HG03159 (cell line): ENCODE measurements at regions not wholly inside any gene's neighbourhood (a gene's known extent, or its start where the extent isn't known, plus 50 kb on each side); places are given as distances from the start of the nearest gene placed in this dataset.

Experiments used
- ATAC-seq: cut with Tn5 transposase; IDR thresholded peaks from one replicate; pipeline ENCODE4 v1.9.1; 2021; ENCODE audit warnings: mild to moderate bottlenecking, moderate library complexity; ENCODE audit not compliant: unreplicated experiment

DNA sequence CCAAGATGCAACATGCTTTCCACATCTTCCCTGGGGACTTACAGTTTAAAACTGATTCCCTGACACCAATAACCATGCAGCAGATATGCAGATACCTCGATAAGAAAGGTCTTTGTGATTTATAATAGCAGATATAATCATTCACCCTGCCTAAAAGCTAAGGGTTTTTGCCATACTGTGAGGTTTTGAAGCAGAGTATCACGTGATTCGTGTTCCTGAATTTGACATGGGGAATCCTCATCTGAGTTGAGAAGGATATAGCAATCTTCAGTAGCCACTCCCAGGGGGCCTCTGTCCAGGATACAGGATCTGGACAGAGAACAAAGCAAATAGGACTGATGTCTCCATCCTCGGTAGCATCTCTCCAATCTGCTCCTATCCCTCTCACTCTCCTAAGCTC lies 79.1 kb upstream of the SDK2 start:
- ATAC-seq = no peak

DNA sequence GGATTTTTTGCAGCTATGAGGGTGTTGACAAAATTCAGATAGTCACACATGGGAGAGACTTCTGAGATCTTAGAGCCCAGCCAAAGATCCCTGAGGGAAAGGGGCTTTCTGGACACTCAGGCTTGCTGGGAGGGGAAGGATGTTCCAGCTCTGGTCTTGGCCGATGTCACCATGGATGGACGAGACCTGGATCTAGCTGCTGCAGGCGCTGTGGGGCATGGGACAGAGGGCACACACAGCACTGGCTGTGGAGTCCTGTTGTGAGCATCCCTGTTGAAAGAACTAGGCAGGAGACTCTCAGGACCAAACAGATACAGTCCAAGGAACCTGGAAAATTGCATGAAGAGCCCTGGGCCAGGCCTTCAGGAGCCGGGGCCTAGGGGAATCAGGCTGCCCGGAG lies 80.1 kb upstream of the SDK2 start:
- no peak for ATAC-seq

DNA sequence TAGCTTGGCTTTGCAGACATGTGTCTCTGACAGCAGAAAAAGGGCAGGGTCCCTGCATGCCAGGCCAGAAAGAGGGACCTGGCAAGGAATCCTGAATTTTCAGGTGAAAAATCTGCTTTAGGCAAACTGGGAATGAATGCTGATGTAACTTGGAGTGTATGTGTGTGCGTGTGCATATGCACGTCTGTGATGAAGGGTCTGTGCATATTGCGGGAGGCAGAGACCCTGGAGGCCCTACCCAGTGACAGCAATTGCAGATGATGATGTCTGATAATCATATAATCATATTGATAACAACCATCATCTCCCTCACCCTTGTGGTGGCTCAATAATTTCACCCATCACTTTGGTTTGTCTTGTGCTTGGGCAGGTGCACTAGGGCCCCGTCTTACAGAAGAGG lies 80.7 kb upstream of the SDK2 start:
- ATAC-seq = no peak

DNA sequence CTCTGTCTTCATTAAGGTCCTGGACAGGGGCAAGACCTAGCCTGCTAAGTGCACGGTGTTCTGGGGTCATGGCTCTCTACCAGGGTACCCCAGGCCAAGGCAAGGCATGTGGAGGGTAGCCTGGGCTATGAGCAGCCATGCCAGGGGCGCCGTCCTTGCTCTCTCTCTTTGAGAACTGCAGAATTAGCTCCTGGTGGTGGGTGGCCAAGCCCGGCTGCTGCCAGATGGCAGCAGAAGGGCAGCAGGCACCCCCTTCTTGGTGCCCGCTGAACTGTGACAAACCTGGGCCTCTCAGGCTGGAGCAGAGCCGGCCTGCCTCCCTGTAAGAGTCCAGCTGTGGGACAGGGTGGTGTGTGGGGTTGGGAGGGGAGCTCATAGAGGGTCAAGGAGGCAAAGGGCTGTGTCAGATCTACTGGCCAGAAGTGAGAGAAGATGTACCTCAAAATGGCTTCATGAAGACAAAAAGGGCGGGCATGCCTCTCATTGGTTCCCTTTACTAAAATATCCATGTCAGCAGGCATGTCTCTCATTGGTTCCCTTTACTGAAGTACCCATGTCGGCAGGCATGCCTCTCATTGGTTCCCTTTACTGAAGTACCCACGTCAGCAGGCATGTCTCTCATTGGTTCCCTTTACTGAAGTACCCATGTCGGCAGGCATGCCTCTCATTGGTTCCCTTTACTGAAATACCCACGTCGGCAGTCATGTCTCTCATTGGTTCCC lies 81.7 kb upstream of the SDK2 start:
- no peak for ATAC-seq

DNA sequence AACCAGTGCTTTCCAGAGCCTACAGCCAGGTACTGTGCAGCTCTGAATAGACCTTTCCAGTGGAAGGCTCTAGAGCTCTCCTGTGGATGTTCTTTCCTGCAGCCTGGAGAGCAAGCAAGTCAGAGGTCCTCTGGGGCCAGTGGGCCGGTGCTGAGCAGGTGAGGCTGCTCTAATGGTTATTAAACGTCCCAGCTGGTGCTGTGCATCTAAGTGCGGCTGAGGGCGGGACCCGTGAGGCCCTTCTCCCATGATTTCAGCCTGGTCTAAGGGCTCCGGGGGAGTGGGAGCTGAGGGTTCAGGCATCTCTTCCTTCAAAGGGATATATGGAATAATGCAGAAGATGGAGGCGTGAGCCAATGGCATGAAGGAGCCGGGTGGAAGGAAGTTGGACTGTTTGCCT lies 83.7 kb upstream of the SDK2 start:
- no peak for ATAC-seq

DNA sequence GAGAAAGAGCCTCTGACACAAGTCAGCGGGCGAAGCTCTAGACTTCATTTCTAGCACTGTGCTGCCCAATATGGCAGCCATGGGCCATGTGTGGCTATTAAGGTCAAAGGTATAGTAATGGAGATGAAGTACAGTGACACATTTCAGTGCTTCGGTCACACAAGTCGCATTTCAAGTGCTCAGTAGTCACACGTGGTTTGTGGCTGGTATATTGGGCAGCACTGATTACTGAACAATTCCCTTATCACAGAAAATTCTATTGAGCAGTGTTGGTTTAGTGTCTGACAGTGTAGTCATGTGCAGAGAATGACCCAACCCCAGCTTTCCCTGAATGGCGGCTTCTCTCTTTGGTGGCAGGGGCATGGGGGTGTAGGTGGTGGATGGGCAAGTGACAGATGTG lies 84.9 kb upstream of the SDK2 start:
- ATAC-seq = no peak

DNA sequence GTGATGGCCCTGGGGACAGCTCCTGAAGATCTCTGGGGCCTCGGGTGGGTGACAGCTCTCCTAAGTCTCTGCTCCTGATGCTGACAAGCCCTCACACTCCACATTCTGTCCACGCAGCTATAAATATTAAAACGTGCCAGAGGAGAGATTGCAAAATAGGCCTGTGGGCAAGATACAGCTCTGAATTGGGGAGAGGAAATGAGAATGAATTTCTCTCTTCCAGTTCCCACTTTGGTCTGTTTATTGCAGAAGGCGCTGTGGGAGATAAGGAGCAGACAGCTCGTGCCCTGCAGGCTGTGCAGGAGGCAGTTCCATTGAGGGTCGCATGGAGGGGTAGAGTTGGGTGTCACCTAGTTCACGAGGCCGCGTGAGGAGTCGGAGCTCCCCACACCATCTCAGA lies 87.5 kb upstream of the SDK2 start:
- ATAC-seq = no peak

DNA sequence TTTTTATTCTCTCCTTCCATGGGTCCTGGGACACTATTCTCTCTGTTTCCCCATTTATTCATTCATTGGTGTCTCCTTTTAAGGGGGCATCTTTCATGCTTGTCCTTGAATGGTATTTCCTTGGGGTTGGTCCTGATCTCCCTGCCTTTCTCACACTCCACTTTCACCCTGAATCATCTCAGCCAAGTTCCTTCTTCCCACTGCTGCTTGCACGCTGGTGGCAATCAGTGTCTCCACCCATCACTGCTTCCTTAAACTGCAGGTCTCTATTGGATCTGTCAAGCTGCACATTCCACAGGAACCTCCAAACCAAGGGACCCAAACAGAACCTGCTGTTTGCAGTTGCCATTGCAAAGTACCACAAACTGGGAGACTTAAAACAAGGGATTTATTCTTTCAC lies 89.3 kb upstream of the SDK2 start:
- no peak for ATAC-seq

DNA sequence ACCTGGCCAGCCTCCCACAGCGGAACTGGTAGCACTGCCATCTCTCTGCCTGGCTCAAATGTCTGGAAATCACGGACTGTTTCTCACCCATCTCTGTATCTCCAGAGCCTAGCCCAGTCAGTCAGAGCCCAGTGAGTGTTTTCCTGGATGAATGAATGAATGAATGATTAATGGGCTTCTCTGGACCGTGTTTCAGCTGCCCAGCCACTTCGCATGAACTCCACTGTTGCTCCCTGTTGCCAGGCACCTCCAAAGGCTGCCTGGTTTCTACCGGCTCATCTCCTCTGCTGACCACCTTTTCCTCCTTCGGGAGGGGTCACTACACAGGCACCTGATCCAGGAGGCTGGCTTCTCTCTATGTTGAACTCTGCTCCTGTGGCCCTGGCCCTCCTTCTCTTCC lies 91.0 kb upstream of the SDK2 start:
- no peak for ATAC-seq

DNA sequence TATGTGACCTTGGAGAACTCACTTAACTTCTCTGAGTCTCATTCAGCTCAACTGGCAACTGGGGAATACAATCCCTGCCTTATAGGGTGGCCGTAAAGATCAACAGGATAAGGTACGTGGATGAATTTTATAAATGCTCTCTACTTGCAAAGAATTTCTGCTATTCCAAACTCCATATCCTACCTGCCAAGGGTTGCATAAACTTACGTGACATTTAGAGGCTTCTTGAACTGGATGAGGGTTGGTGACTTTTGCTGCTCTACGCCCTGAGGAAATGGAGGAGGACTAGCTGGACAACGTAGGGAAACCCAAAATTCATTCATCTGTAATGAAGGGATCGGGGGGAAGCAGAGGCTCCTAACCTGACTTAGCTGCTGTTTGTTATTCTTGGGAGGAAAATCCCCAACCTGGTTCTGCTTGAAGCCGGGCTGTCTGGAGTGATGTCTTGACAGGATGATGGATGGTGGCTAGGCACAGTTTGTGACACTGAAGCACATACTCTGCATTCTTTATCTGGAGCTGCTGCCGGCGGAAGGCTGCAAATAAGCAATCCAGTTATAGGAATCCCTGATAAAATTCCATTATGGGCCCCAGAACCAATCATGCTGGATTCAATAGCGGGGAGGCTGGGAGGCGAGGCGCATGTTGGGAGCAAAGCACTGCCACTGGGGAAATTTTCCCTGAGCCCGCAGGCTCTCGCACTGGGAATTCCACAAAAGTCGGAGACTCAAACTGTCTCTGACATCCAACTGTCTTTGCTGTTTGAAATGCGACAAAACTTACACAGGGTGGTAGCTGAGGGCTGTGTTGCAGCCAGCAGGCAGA lies 94.7 kb upstream of the SDK2 start:
- no peak for ATAC-seq

DNA sequence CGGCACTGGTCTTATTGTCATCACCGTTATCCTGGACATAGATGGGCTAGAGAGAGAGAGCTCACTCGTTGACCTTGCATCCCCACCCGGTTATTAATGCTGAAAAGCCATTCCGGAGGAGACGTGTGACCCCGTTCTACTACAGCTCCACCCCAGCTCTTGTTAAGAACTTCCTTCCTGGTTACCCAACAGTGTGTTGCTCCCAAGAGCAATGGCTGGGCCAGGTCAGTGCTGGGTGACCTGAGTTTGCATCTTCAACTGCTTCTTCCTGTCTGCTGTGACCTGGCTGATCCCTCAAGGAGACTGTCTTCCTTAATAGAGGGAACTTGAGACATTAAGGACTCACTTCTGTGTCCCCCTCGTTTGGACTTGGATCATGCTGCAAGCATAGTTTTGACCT lies 96.1 kb upstream of the SDK2 start:
- no peak for ATAC-seq

DNA sequence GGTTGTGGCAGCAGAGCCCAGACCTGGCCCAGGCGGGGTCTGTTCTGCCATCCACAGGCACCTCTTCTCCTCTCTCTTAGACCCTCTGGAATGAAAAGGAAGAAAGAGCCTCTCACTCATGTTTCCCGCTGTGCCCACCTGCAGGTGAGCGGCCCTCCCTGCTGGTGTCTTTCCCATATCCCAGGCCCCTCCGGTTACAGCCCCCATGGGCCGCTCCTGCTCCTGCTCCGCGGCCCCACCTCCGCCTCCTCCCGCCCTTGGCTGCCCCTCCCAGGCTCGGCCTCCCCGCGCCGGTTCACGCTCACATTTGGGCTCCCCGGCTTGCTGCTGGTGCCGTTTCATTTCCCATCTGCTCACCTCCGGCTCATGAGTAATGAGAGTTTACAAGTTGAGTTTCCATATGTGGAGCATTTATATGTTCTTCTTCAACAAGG lies 98.7 kb upstream of the SDK2 start:
- ATAC-seq = no peak

DNA sequence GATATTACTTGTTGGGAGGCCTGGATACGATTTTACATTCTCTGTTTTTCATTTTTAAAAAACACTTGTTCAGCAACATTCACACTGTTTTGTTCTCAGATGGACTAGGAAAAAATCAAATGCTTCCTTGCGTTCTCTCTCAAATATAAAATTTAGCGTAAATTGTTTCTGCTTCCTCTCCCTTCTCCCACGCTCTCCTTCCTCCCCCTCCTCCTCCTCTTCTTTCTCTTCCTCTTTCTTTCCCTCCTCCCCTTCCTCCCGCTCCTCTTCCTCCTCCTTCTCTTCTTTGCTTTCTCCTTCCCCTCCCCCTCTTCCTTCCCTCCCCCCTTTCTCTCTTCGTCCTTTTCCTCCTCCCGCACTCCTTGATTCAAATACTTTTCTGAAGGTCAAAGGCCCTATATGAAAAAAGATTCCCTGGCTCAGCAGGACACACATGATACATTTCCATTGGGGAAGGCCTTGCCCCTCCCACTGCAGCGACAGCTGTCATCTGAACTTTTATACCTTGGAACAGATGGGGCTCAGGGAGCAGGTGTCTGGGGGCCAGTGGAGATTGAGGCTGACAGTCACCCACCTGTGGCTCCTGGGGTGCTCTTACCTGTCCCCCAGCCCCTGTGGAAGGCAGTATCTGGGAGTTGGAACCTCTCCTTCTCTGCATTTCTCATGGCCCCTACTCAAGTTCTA lies 99.4 kb upstream of the SDK2 start:
- ATAC-seq = no peak

DNA sequence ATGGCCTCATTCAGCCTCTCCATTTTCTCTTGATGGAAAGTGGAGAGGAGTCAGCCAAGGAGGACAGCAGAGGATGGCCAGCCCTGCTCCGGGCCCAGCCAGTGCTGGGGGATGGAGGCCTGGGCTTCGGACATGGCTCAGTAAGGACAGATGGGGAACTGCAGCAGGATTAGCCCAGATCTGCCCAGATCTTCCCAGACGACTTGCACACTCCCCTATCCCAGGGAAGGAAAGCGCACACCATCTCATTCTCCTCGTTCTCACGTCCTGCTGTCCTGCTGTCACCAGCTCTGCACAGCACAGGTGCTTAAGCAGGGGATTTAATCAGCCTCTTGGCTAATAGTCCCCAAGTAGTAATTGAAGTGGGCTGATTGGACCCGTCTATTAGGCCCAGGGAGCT lies 100.2 kb upstream of the SDK2 start:
- ATAC-seq = no peak

DNA sequence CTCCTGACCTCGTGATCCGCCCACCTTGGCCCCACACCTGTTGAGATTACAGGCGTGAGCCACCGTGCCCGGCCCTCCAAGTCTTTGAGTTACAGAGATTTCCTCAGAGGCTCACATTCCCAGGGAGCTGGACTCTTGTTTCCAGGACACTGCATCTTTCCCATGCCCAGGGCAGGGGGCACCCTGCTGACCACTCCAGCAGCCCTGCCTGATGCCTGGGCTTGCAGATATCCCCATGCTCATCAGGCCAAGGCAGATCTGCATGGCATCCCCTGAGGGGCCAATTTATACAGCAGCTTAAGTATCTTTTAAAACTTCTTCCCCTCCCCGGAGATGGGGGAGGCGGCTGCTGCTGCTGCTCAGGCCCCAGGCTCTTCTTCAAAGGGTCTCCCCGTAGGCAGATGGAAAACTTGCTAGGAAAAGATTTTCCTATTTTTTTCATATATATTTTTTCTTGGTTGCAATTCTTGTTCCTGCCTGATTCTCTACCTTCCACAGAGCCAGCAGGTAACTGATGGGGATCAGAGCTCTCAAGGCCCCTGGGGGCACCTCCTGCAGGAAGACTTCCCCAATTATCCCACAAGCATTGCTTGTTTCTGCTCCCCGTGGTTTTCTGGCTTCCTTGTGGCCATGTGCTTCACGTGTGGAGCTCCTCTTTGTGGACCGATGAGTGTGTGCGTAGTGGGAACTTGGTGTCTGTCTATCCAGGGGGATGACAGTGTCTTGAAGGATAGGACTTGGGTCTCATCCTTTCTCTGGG lies 102.2 kb upstream of the SDK2 start:
- no peak for ATAC-seq

DNA sequence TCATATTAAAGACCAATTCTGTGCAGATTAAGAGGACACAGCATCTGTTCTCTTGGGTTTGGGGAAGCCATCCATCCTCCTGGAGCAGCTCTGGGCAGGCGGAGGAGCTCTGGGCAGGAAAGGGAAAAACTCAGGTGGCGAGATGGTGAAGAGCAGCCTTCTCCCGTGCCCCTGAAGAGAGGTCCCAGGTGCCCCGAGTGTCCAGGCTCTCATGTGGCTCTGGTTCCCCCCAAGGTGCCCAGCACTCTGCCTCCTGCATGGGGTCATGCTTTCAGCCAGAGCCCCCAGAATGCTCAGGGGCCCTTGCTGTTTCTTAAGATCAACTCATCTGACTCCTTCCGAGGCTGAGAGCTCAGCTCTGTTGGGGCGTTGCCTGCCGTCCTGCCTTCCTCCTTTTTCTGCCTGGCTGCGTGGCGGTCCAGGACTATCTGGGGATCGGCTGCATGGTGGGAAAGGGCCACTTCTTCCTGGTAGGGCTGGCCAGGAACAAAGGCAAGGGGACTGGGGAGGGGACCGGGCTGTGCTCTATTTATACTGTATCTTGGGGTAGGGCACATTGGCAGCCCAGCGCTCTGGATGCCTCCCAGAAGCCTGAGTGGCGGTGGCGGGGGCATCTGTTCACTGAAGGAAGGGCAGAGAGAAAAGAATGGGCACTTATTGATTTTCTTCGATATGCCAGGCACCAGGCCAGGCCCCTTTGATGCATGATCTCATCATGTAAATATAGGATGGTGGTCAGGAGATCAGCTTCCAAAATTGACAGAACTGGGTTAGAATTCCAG lies 103.2 kb upstream of the SDK2 start:
- ATAC-seq = no peak

DNA sequence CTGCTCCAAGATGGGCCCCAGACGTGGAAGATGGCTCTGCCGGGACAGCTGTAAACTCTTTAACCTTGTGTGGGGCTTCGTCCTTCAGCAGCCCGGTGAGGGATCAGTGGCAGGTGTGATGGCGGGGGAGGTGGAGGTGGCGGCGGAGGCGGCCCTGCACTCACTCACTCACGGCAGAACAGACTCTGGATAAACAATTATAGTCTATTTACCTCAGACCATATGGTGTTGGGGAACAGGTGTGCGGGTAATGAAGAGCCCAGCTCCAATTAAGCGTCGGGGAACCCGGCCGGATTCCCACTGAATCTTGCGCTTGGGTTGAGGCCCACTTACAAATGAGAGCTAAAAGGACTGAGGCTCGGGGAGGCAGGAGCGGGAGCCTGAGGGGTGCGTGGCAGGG lies 104.3 kb upstream of the SDK2 start:
- no peak for ATAC-seq

DNA sequence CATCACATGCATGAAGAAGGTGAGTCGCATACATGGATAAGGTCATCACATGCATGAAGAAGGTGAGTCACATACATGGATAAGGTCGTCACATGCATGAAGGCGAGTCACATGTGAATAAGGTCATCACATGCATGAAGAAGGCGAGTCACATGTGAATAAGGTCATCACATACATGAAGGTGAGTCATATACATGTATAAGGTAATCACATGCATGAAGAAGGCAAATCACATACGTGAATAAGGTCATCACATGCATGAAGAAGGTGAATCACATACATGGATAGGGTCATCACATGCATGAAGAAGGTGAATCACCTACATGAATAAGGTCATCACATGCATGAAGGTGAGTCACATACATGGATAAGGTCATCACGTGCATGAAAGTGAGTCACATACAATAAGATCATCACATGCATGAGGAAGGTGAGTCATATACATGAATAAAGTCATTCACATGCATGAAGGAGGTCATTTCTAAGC lies 105.1 kb upstream of the SDK2 start:
- ATAC-seq = no peak

DNA sequence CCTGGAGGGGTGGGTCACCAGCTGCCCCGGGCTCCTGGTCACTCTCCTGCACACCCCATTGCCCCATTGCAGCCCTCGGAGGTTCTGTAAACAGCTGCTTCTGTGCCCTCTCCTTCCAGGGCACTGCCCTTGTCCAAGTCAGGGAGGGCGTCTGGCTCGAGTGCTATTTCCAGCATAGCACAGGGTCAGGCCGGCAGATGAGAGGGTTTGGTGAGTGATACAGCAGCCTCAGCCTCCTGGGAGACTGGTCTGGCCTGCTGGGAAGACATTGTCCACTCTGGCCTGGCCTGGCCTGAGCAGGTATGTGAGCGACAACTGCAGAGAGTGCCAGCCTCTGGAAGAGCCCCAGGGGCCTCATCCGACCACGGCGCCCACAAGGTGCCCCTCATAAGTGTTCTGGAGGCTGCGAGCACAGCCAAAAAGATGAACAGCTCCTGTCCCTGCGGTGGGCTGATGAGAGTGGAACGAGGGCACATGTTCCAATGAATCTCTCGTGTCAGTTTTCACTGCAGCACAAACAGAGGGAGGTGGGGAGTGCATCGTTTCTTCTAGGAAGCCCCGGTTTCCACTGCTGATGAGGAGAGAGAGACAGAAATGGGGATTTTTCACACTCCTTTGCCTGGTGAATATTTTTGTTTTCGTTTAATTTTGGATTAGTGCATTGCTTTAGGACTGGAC lies 105.8 kb upstream of the SDK2 start:
- no peak for ATAC-seq

DNA sequence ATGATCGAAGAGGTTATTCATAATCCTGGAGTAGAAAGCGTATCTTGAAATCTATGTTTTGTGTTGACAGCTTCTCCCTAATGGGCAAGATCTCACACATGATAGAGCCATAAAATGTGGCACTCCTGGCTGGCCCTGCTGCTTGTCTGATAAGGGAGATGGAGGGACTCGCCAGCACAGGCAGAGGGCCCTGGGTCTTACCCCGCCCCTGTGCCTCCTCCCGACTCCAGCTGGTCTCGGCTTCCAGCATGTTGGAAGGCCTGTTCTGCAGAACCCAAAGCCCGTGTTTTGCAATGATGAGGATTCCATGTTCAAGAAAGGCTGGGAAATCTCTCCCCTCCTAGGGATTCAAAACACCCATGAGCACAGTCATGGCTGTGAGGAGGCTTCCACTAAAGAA lies 106.7 kb upstream of the SDK2 start:
- no peak for ATAC-seq
